ENCODE measurements at regions not wholly inside any gene's neighbourhood (a gene's known extent, or its start where the extent isn't known, plus 50 kb on each side); places are given as distances from the start of the nearest gene placed in this dataset.

GRCh38 chr9:111276431-111277128 is 53.4 kb downstream of the OR2K2 start:
- Histone ChIP-seq H2BK15ac (ENCODE audit: low read depth, low read length) (no peak overlapping the region), H3K27ac (ENCODE audit: insufficient read depth, low read length) (no peak overlapping the region), H3K4me3 (ENCODE audit: insufficient read depth, low read depth, low read length) (no peak overlapping the region), H3K79me1 (ENCODE audit: low read depth in 1 of 2, low read length in 2 of 2) (no peaks in the 10 kb centered on the region), H3K9me3 (ENCODE audit: control insufficient read depth, insufficient read depth, low read length) (no peaks in the 10 kb centered on the region), H2AFZ (replicated peaks; ENCODE audit: low read length, poor library complexity) (no peak overlapping the region), H2BK120ac (ENCODE audit: low read depth, low read length) (no peak overlapping the region), H2AK9ac (replicated peaks; ENCODE audit: low read depth, low read length, poor library complexity) (no peak overlapping the region), H3K36me3 (ENCODE audit: control insufficient read depth, insufficient read depth, low read length) (no peaks in the 10 kb centered on the region), H4K8ac (ENCODE audit: low read depth in 2 of 2, low read length in 2 of 2) (no peak overlapping the region), H3K9me1 (ENCODE audit: insufficient read depth, low read length) (no peaks in the 10 kb centered on the region), H3K9ac (ENCODE audit: low read depth, low read length) (no peak overlapping the region), H2BK5ac (ENCODE audit: low read depth, low read length, poor library complexity, severe bottlenecking) (no peak overlapping the region), H2AK5ac (ENCODE audit: low read depth, low read length) (no peak overlapping the region), H4K5ac (ENCODE audit: low read depth, low read length) (no peak overlapping the region), H3K18ac (ENCODE audit: low read depth, low read length) (no peak overlapping the region), H3K56ac (ENCODE audit: extremely low read depth, insufficient read depth, low read length) (no peak overlapping the region), H3K4ac (ENCODE audit: low read depth, low read length) (no peak overlapping the region), H4K20me1 (ENCODE audit: insufficient read depth, low read length) (no peaks in the 10 kb centered on the region), H4K91ac (ENCODE audit: insufficient read depth, low read depth, low read length) (no peak overlapping the region), H3K4me2 (ENCODE audit: low read depth, low read length) (no peak overlapping the region), H2BK20ac (ENCODE audit: low read depth, low read length) (no peak overlapping the region), H3K23ac (ENCODE audit: low read depth, low read length) (no peak overlapping the region), H3K4me1 (ENCODE audit: control insufficient read depth, insufficient read depth, low read length) (peaks cover under 1% of the 10 kb centered on the region; the same call in 1 of the 2 replicates), H3K14ac (replicated peaks; ENCODE audit: low read depth, low read length) (no peak overlapping the region), H3K27me3 (ENCODE audit: control insufficient read depth, insufficient read depth, low read length) (no peaks in the 10 kb centered on the region)
- in situ Hi-C loops (cut with MboI; ENCODE audit: low sequenced_read_pairs) (no loop called here), intact Hi-C loops (cut with micrococcal nuclease) (no loop called here), dilution Hi-C loops (cut with HindIII; ENCODE audit: low sequenced_read_pairs, unreplicated experiment) (no loop called here)
- no TSS peak for BruUV-seq (replicated peaks)
- DNase-seq (no peak), ATAC-seq (ENCODE audit: low read depth) (no peak)
- ChIA-PET POLR2A (ENCODE audit: unreplicated experiment) (interaction anchor here (0.7 kb wide), 1 partner anchor 240 kb away, joined by 3 read pairs; no protein-coding TSS in a partner anchor), CTCF (no interaction called here)
- TF ChIP-seq, protein P1, sequence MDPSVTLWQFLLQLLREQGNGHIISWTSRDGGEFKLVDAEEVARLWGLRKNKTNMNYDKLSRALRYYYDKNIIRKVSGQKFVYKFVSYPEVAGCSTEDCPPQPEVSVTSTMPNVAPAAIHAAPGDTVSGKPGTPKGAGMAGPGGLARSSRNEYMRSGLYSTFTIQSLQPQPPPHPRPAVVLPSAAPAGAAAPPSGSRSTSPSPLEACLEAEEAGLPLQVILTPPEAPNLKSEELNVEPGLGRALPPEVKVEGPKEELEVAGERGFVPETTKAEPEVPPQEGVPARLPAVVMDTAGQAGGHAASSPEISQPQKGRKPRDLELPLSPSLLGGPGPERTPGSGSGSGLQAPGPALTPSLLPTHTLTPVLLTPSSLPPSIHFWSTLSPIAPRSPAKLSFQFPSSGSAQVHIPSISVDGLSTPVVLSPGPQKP (IDR thresholded peaks at IDR 0.05; ENCODE audit: borderline replicate concordance, low read depth, low read length) = no peak
- TF ChIP-seq MXI1 (IDR thresholded peaks at IDR 0.05; ENCODE audit: borderline replicate concordance, low read depth, low read length) (no peak), NFE2L2 (IDR thresholded peaks at IDR 0.05; ENCODE audit: low read depth, low read length) (no peak), RFX5 (IDR thresholded peaks at IDR 0.05; ENCODE audit: low read depth, low read length) (no peak), MAFK (IDR thresholded peaks at IDR 0.05; ENCODE audit: low read depth, low read length) (no peak), BHLHE40 (IDR thresholded peaks at IDR 0.05; ENCODE audit: low read depth, low read length) (no peak), SMC3 (IDR thresholded peaks at IDR 0.05; ENCODE audit: low read depth, low read length) (no peak), CTCF (conservative IDR thresholded peaks at IDR 0.05; ENCODE audit: low read depth, low read length) (no peak), CHD1 (IDR thresholded peaks at IDR 0.05; ENCODE audit: low read depth, low read length) (no peak)
- TF ChIP-seq, protein P2, sequence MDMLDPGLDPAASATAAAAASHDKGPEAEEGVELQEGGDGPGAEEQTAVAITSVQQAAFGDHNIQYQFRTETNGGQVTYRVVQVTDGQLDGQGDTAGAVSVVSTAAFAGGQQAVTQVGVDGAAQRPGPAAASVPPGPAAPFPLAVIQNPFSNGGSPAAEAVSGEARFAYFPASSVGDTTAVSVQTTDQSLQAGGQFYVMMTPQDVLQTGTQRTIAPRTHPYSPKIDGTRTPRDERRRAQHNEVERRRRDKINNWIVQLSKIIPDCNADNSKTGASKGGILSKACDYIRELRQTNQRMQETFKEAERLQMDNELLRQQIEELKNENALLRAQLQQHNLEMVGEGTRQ (IDR thresholded peaks at IDR 0.05; ENCODE audit: low read depth, low read length) = no peak
- WGBS, 2 experiments (ENCODE audit: extremely low coverage in 2 of 2, insufficient read length in 1 of 2) = 100% methylated on average over 1 of the region's 7 CpGs; no CpG with 5 or more reads in 1 of the 2 experiments

All from IMR-90 (cell line).